ENCODE measurements at regions not wholly inside any gene's neighbourhood (a gene's known extent, or its start where the extent isn't known, plus 50 kb on each side); places are given as distances from the start of the nearest gene placed in this dataset.

GRCh38 chr6:28764014-28764723, 159.6 kb downstream of the TRIM27 start:
- no peak for DNase-seq (ENCODE audit: low spot score)
- peaks cover 33% of the 10 kb centered on the region for H3K27me3 Mint-ChIP-seq (ENCODE audit: unreplicated experiment)
- H3K27ac Mint-ChIP-seq (ENCODE audit: unreplicated experiment) = no peak overlapping the region
- H3K36me3 Mint-ChIP-seq (ENCODE audit: low read depth, unreplicated experiment) = peaks cover 7% of the 10 kb centered on the region
- H3K4me1 Mint-ChIP-seq (ENCODE audit: unreplicated experiment) = peaks cover 27% of the 10 kb centered on the region
- no peak for TF ChIP-seq CTCF (IDR thresholded peaks at IDR 0.05; ENCODE audit: unreplicated experiment)
- H3K9me3 Mint-ChIP-seq (ENCODE audit: unreplicated experiment) = no peaks in the 10 kb centered on the region
- H3K4me3 Mint-ChIP-seq (ENCODE audit: unreplicated experiment) = no peak overlapping the region

- no peaks in the 10 kb centered on the region for H3K9me3 Mint-ChIP-seq (ENCODE audit: unreplicated experiment)
- no peak overlapping the region for H3K27ac Mint-ChIP-seq (ENCODE audit: unreplicated experiment)
- peaks cover 9% of the 10 kb centered on the region for H3K36me3 Mint-ChIP-seq (ENCODE audit: low read depth, unreplicated experiment)
- no peak for DNase-seq (ENCODE audit: low spot score)
- H3K4me1 Mint-ChIP-seq (ENCODE audit: unreplicated experiment) = peaks cover 32% of the 10 kb centered on the region
- H3K4me3 Mint-ChIP-seq (ENCODE audit: unreplicated experiment) = peak overlapping the region; percentile 79
- H3K27me3 Mint-ChIP-seq (ENCODE audit: unreplicated experiment) = peaks cover 38% of the 10 kb centered on the region
- no peak for TF ChIP-seq CTCF (IDR thresholded peaks at IDR 0.05; ENCODE audit: unreplicated experiment)
Observed at GRCh38 chr6:28764761-28765282, 159.0 kb downstream of the TRIM27 start.

GRCh38 chr6:28765978-28766351, 157.8 kb downstream of the TRIM27 start:
- Mint-ChIP-seq H3K36me3 (ENCODE audit: low read depth, unreplicated experiment) (peaks cover 10% of the 10 kb centered on the region), H3K4me1 (ENCODE audit: unreplicated experiment) (peaks cover 36% of the 10 kb centered on the region), H3K9me3 (ENCODE audit: unreplicated experiment) (no peaks in the 10 kb centered on the region), H3K27me3 (ENCODE audit: unreplicated experiment) (peaks cover 40% of the 10 kb centered on the region), H3K4me3 (ENCODE audit: unreplicated experiment) (peak overlapping the region; percentile 79), H3K27ac (ENCODE audit: unreplicated experiment) (no peak overlapping the region)
- DNase-seq (ENCODE audit: low spot score) = no peak
- no peak for TF ChIP-seq CTCF (IDR thresholded peaks at IDR 0.05; ENCODE audit: unreplicated experiment)

- no peak overlapping the region for H3K4me3 Mint-ChIP-seq (ENCODE audit: unreplicated experiment)
- peaks cover 10% of the 10 kb centered on the region for H3K36me3 Mint-ChIP-seq (ENCODE audit: low read depth, unreplicated experiment)
- no peak for TF ChIP-seq CTCF (IDR thresholded peaks at IDR 0.05; ENCODE audit: unreplicated experiment)
- peaks cover 40% of the 10 kb centered on the region for H3K27me3 Mint-ChIP-seq (ENCODE audit: unreplicated experiment)
- H3K9me3 Mint-ChIP-seq (ENCODE audit: unreplicated experiment) = no peaks in the 10 kb centered on the region
- H3K4me1 Mint-ChIP-seq (ENCODE audit: unreplicated experiment) = peaks cover 40% of the 10 kb centered on the region
- H3K27ac Mint-ChIP-seq (ENCODE audit: unreplicated experiment) = no peak overlapping the region
- DNase-seq (ENCODE audit: low spot score) = no peak
Observed at GRCh38 chr6:28766426-28766825, 157.4 kb downstream of the TRIM27 start.

- Mint-ChIP-seq H3K9me3 (ENCODE audit: unreplicated experiment) (no peaks in the 10 kb centered on the region), H3K36me3 (ENCODE audit: low read depth, unreplicated experiment) (peaks cover 10% of the 10 kb centered on the region), H3K27ac (ENCODE audit: unreplicated experiment) (no peak overlapping the region), H3K4me1 (ENCODE audit: unreplicated experiment) (peaks cover 47% of the 10 kb centered on the region), H3K4me3 (ENCODE audit: unreplicated experiment) (no peak overlapping the region), H3K27me3 (ENCODE audit: unreplicated experiment) (peaks cover 41% of the 10 kb centered on the region)
- no peak for TF ChIP-seq CTCF (IDR thresholded peaks at IDR 0.05; ENCODE audit: unreplicated experiment)
- no peak for DNase-seq (ENCODE audit: low spot score)
Observed at GRCh38 chr6:28767133-28767532, 156.7 kb downstream of the TRIM27 start.

Measured in endothelial cell (in vitro differentiated cells).